Transverse colon (tissue), 3 donors: ENCODE measurements at regions not wholly inside any gene's neighbourhood (a gene's known extent, or its start where the extent isn't known, plus 50 kb on each side); places are given as distances from the start of the nearest gene placed in this dataset.

Source experiments
- CTCF ChIP-seq, 5 experiments: fragments of 200-600 bp in 3 of 5; fragments of 450-650 bp in 2 of 5; sonication (generic) in 3 of 5; IDR thresholded peaks; 1 replicate in 2 of 5; 2 replicates in 3 of 5; pipeline ENCODE4 v1.5.1; 2016 to 2017; ENCODE audit warnings: antibody characterized with exemption in 5 of 5, inconsistent platforms in 3 of 5, mild to moderate bottlenecking in 2 of 5, moderate library complexity in 1 of 5
- POLR2A ChIP-seq: fragments of 450-650 bp; IDR thresholded peaks from one replicate; pipeline ENCODE4 v1.6.1; 2016; ENCODE audit warnings: antibody characterized with exemption, mild to moderate bottlenecking, moderate library complexity

- no peak for TF ChIP-seq POLR2A
- no peak for TF ChIP-seq CTCF (IDR thresholded peaks at IDR 0.05)
Measured at GRCh38 chr2:217656316-217656715, 346.5 kb downstream of the TNS1 start.
